H1 (cell line): ENCODE measurements at regions not wholly inside any gene's neighbourhood (a gene's known extent, or its start where the extent isn't known, plus 50 kb on each side); places are given as distances from the start of the nearest gene placed in this dataset.

Source experiments
- CTCF ChIA-PET: fragments of 300-600 bp; sonication (Branson Sonifier 250); formaldehyde crosslinking; loops from one replicate; lab custom pipeline; 2021; ENCODE audit not compliant: partially characterized antibody; lab: Charles Lee
- POLR2A ChIA-PET: fragments of 300-600 bp; sonication (Branson Sonifier 250); formaldehyde crosslinking; loops from one replicate; lab custom pipeline; 2021; ENCODE audit warnings: inconsistent platforms; ENCODE audit not compliant: partially characterized antibody; lab: Charles Lee
- DNase-seq, 2 experiments: peaks; one replicate each; pipeline versions ENCODE4 v3.0.0 to v3.0.0-alpha.2; 2010 to 2022; ENCODE audit warnings: low spot score in 2 of 2, low read depth in 1 of 2, mixed read lengths in 1 of 2
- FAIRE-seq: peaks from 2 replicates; lab custom pipeline; 2011; peaks lifted over from hg19 to GRCh38; lab: Jason Lieb, UNC
- H2AFZ ChIP-seq: 2 replicates; pipeline ENCODE4 v1.8.1; 2012; ENCODE audit warnings: low read length, inconsistent platforms
- H2AK5ac ChIP-seq: 2 replicates; pipeline ENCODE4 v1.6.1; 2013; ENCODE audit warnings: low read depth, low read length
- H2BK120ac ChIP-seq: replicated peaks from 2 replicates; pipeline ENCODE3; 2013; ENCODE audit warnings: low read depth, low read length, inconsistent platforms
- H2BK12ac ChIP-seq: 2 replicates; pipeline ENCODE4 v1.6.1; 2013; ENCODE audit warnings: low read depth, low read length
- H2BK15ac ChIP-seq: 2 replicates; pipeline ENCODE4 v1.6.1; 2013; ENCODE audit warnings: low read length
- H2BK20ac ChIP-seq: 2 replicates; pipeline ENCODE4 v1.6.1; 2013; ENCODE audit warnings: low read length
- H2BK5ac ChIP-seq: 2 replicates; pipeline ENCODE4 v1.6.1; 2013; ENCODE audit warnings: low read depth, low read length
- H3K14ac ChIP-seq: 2 replicates; pipeline ENCODE4 v1.6.1; 2013; ENCODE audit warnings: inconsistent platforms; ENCODE audit not compliant: insufficient read length
- H3K18ac ChIP-seq: 2 replicates; pipeline ENCODE4 v1.6.1; 2013; ENCODE audit warnings: low read length; ENCODE audit errors: extremely low read depth
- H3K23ac ChIP-seq: 2 replicates; pipeline ENCODE4 v1.6.1; 2013; ENCODE audit warnings: inconsistent platforms; ENCODE audit not compliant: insufficient read length
- H3K23me2 ChIP-seq: 2 replicates; pipeline ENCODE4 v1.6.1; 2013; ENCODE audit warnings: low read depth, low read length
- H3K27ac ChIP-seq: 2 replicates; pipeline ENCODE4 v1.6.1; 2011; ENCODE audit warnings: low read depth, low read length, inconsistent platforms
- H3K27me3 ChIP-seq, 4 experiments: replicated peaks in 1 of 4; 1 replicate in 1 of 4; 2 replicates in 3 of 4; pipeline versions ENCODE4 v1.6.1 to v1.8.1; 2011 to 2013; ENCODE audit warnings: low read length in 3 of 4, mild to moderate bottlenecking in 3 of 4, inconsistent platforms in 2 of 4, mixed read lengths in 2 of 4, moderate library complexity in 1 of 4; ENCODE audit not compliant: control insufficient read depth in 3 of 4, insufficient read depth in 3 of 4; ENCODE audit errors: extremely low read depth in 1 of 4
- H3K36me3 ChIP-seq, 4 experiments: 2 replicates each; pipeline versions ENCODE4 v1.6.1 to v1.8.1; 2011 to 2013; ENCODE audit warnings: mild to moderate bottlenecking in 4 of 4, low read length in 3 of 4, moderate library complexity in 2 of 4, control low read depth in 1 of 4, inconsistent platforms in 1 of 4; ENCODE audit not compliant: insufficient read depth in 4 of 4, control insufficient read depth in 2 of 4
- H3K4ac ChIP-seq: replicated peaks from 2 replicates; pipeline ENCODE3; 2013; ENCODE audit warnings: low read length, low read depth, mixed read lengths, inconsistent platforms; ENCODE audit not compliant: insufficient read length
- H3K4me1 ChIP-seq, 4 experiments: replicated peaks in 1 of 4; 1 replicate in 1 of 4; 2 replicates in 3 of 4; pipeline versions ENCODE4 v1.6.1 to v1.8.1; 2011 to 2013; ENCODE audit warnings: low read length in 3 of 4, inconsistent platforms in 2 of 4, mixed read lengths in 1 of 4; ENCODE audit not compliant: insufficient read depth in 4 of 4, control insufficient read depth in 3 of 4
- H3K4me2 ChIP-seq, 2 experiments: 2 replicates each; pipeline versions ENCODE4 v1.6.1 to v1.8.1; 2011 to 2013; ENCODE audit warnings: low read depth in 2 of 2, low read length in 2 of 2, control low read depth in 1 of 2, inconsistent platforms in 1 of 2, mild to moderate bottlenecking in 1 of 2; ENCODE audit not compliant: insufficient read depth in 1 of 2
- H3K4me3 ChIP-seq, 4 experiments: fragments of 200-600, 300-600 bp in 1 of 4; sonication (generic), shearing (Covaris generic), sonication (Bioruptor Twin) in 1 of 4; 2 replicates each; pipeline versions ENCODE4 v1.5.1 to v1.8.1; 2011 to 2016; ENCODE audit warnings: low read length in 4 of 4, low read depth in 3 of 4, control low read depth in 2 of 4, inconsistent platforms in 2 of 4, mild to moderate bottlenecking in 2 of 4, mixed read lengths in 1 of 4, moderate library complexity in 1 of 4; ENCODE audit not compliant: insufficient read depth in 2 of 4; ENCODE audit errors: extremely low read depth in 1 of 4
- H3K56ac ChIP-seq: replicated peaks from 2 replicates; pipeline ENCODE3; 2013; ENCODE audit warnings: low read depth, mild to moderate bottlenecking, mixed read lengths, low read length, inconsistent platforms; ENCODE audit not compliant: insufficient read length
- H3K79me1 ChIP-seq: 2 replicates; pipeline ENCODE4 v1.6.1; 2013; ENCODE audit warnings: low read depth, low read length, control low read depth
- H3K79me2 ChIP-seq, 2 experiments: 2 replicates each; pipeline versions ENCODE4 v1.6.1 to v1.8.1; 2012 to 2013; ENCODE audit warnings: low read length in 2 of 2, mild to moderate bottlenecking in 2 of 2, inconsistent platforms in 1 of 2; ENCODE audit not compliant: insufficient read depth in 2 of 2, control insufficient read depth in 1 of 2
- H3K9ac ChIP-seq, 4 experiments: replicated peaks in 1 of 4; 1 replicate in 1 of 4; 2 replicates in 3 of 4; pipeline versions ENCODE4 v1.6.1 to v1.8.1; 2011 to 2013; ENCODE audit warnings: low read depth in 3 of 4, low read length in 3 of 4, control low read depth in 2 of 4, mild to moderate bottlenecking in 2 of 4, moderate library complexity in 2 of 4, inconsistent platforms in 1 of 4; ENCODE audit errors: extremely low read depth in 1 of 4
- H3K9me3 ChIP-seq, 2 experiments: 2 replicates each; pipeline versions ENCODE4 v1.6.1 to v1.8.1; 2012 to 2013; ENCODE audit warnings: mild to moderate bottlenecking in 2 of 2, moderate library complexity in 2 of 2, control low read depth in 1 of 2, inconsistent platforms in 1 of 2, low read depth in 1 of 2, low read length in 1 of 2, mixed read lengths in 1 of 2; ENCODE audit not compliant: insufficient read depth in 2 of 2
- H4K20me1 ChIP-seq, 2 experiments: replicated peaks in 1 of 2; 2 replicates each; pipeline versions ENCODE3 to v1.8.1; 2011 to 2013; ENCODE audit warnings: inconsistent platforms in 2 of 2, low read length in 2 of 2, mild to moderate bottlenecking in 1 of 2; ENCODE audit not compliant: insufficient read depth in 2 of 2, control insufficient read depth in 1 of 2
- H4K5ac ChIP-seq: 2 replicates; pipeline ENCODE4 v1.6.1; 2013; ENCODE audit warnings: low read length, low read depth, mixed read lengths, inconsistent platforms; ENCODE audit not compliant: insufficient read length
- H4K8ac ChIP-seq: 2 replicates; pipeline ENCODE4 v1.8.0; 2013; ENCODE audit warnings: mild to moderate bottlenecking, moderate library complexity, low read length, inconsistent platforms; ENCODE audit not compliant: insufficient read depth; ENCODE audit errors: extremely low read depth
- H4K91ac ChIP-seq: replicated peaks from 2 replicates; pipeline ENCODE3; 2013; ENCODE audit warnings: low read length, mixed read lengths, inconsistent platforms; ENCODE audit not compliant: insufficient read length
- ASH2L ChIP-seq: fragments of 200-600, 300-600 bp; sonication (generic); IDR thresholded peaks from one replicate; pipeline ENCODE4 v1.7.1; 2017; ENCODE audit warnings: low read length
- CHD2 ChIP-seq: IDR thresholded peaks from 2 replicates; pipeline ENCODE4 v1.6.1; 2012; ENCODE audit warnings: low read length, improper control_type of control experiment
- CTBP2 ChIP-seq: IDR thresholded peaks from 2 replicates; pipeline ENCODE4 v1.7.0; 2011; ENCODE audit warnings: borderline replicate concordance, mild to moderate bottlenecking, moderate library complexity, mixed read lengths, low read length; ENCODE audit not compliant: insufficient read depth, insufficient read length
- CTCF ChIP-seq, 3 experiments: IDR thresholded peaks; 1 replicate in 2 of 3; 2 replicates in 1 of 3; pipeline versions ENCODE4 v1.5.1 to v1.6.1; 2011; ENCODE audit warnings: low read length in 3 of 3, mild to moderate bottlenecking in 3 of 3, inconsistent platforms in 2 of 3, low read depth in 1 of 3, moderate library complexity in 1 of 3; ENCODE audit not compliant: insufficient read depth in 1 of 3; ENCODE audit errors: control extremely low read depth in 1 of 3
- HDAC6 ChIP-seq: IDR thresholded peaks from one replicate; pipeline ENCODE4 v1.7.1; 2012; ENCODE audit warnings: low read depth, mild to moderate bottlenecking, inconsistent platforms, low read length, moderate library complexity
- KDM5A ChIP-seq: fragments of 200-600 bp; IDR thresholded peaks from 2 replicates; pipeline ENCODE4 v1.7.1; 2012; ENCODE audit warnings: mild to moderate bottlenecking, low read length, inconsistent platforms, mixed read lengths
- NANOG ChIP-seq: IDR thresholded peaks from 2 replicates; pipeline ENCODE4 v1.6.1; 2011; ENCODE audit warnings: low read length, low read depth, mild to moderate bottlenecking, inconsistent platforms; ENCODE audit not compliant: insufficient read depth, poor library complexity, severe bottlenecking
- PHF8 ChIP-seq: fragments of 200-600 bp; sonication (generic); conservative IDR thresholded peaks from 2 replicates; pipeline ENCODE4 v1.7.1; 2012; ENCODE audit warnings: low read depth, mild to moderate bottlenecking, inconsistent platforms, low read length, moderate library complexity
- POLR2AphosphoS5 ChIP-seq: IDR thresholded peaks from 2 replicates; pipeline ENCODE4 v1.6.1; 2011; ENCODE audit warnings: low read depth, low read length
- TBP ChIP-seq: IDR thresholded peaks from 2 replicates; pipeline ENCODE4 v1.6.1; 2011; ENCODE audit warnings: low read depth, low read length, improper control_type of control experiment
- WGBS, 2 experiments: shearing (Covaris generic) in 1 of 2; methylation state at CpG; one replicate each; pipeline versions ENCODE4 v1.1.6 to v1.1.7; 2013 to 2015; ENCODE audit warnings: low lambda C conversion rate in 2 of 2, mixed read lengths in 2 of 2, inconsistent platforms in 1 of 2, low coverage in 1 of 2, missing lambda C conversion rate in 1 of 2; ENCODE audit not compliant: insufficient replicate concordance in 2 of 2, insufficient coverage in 1 of 2, insufficient read length in 1 of 2; ENCODE audit errors: extremely low coverage in 1 of 2, missing lambda C conversion rate in 1 of 2; 5-methylcytosine and 5-hydroxymethylcytosine counted together
- TF ChIP-seq, protein P1 (sequence below): IDR thresholded peaks from 2 replicates; pipeline ENCODE4 v1.6.1; 2011; ENCODE audit warnings: low read length, improper control_type of control experiment

DNA sequence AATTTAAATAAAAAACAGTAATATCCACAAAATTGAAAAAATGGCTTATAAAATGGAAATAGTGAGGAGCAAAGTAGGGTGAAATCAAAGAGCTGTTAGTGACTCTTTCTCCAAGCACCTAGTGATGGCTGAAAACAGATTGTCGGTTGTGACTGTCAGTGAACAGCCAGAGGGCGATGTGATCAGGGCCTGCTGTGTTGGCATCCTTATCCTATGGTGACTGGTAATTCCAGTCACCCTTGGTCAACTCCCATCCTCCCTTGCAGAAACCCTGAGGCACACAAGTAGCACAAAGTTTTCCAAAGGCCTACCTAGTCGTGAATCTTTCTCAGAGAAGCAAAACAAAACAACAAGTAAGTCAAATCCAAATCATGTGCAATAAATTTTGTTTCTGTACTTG, 599.8 kb upstream of the CXADR start:
- H2AK5ac ChIP-seq: no peak overlapping the region
- no peak overlapping the region for H2AFZ ChIP-seq
- no peaks in the 10 kb centered on the region for H3K9me3 ChIP-seq
- H3K14ac ChIP-seq: no peak overlapping the region
- no peak overlapping the region for H3K23ac ChIP-seq
- POLR2A ChIA-PET: no interaction called here
- 34% methylated on average over 3 of the region's 3 CpGs; no CpG with 5 or more reads in 1 of the 2 experiments for WGBS, 2 experiments
- H3K79me1 ChIP-seq: no peaks in the 10 kb centered on the region
- no peaks in the 10 kb centered on the region for H3K4me1 ChIP-seq
- H2BK5ac ChIP-seq: no peak overlapping the region; the same call in 1 of the 2 replicates
- H4K20me1 ChIP-seq: no peaks in the 10 kb centered on the region
- CTCF ChIA-PET: interaction anchor here (1.5 kb wide), 1 partner anchor 24 kb away, joined by 3 read pairs; no protein-coding TSS in a partner anchor
- H3K56ac ChIP-seq: no peak overlapping the region
- H3K4ac ChIP-seq: no peak overlapping the region
- H3K9ac ChIP-seq: no peak overlapping the region
- no peaks in the 10 kb centered on the region; a peak in 1 of 8 replicates for H3K36me3 ChIP-seq
- FAIRE-seq (peak; percentile 70), DNase-seq (peak in 1 of 2 experiments; percentile 19)
- H2BK15ac ChIP-seq: no peak overlapping the region
- H4K8ac ChIP-seq: no peak overlapping the region
- H3K79me2 ChIP-seq: no peaks in the 10 kb centered on the region
- H3K4me2 ChIP-seq: no peak overlapping the region
- no peaks in the 10 kb centered on the region for H3K23me2 ChIP-seq
- no peak overlapping the region for H3K27ac ChIP-seq
- H2BK120ac ChIP-seq: no peak overlapping the region
- no peak overlapping the region for H4K5ac ChIP-seq
- no peak overlapping the region for H4K91ac ChIP-seq
- H3K18ac ChIP-seq: no peak overlapping the region
- H2BK12ac ChIP-seq: no peak overlapping the region
- H3K27me3 ChIP-seq: no peaks in the 10 kb centered on the region
- no peak overlapping the region for H2BK20ac ChIP-seq
- no peak overlapping the region for H3K4me3 ChIP-seq
- TF ChIP-seq TBP: no peak
- TF ChIP-seq ASH2L: no peak
- TF ChIP-seq NANOG: no peak
- no peak for TF ChIP-seq POLR2AphosphoS5
- no peak for TF ChIP-seq KDM5A
- no peak for TF ChIP-seq CHD2
- TF ChIP-seq, protein P1, sequence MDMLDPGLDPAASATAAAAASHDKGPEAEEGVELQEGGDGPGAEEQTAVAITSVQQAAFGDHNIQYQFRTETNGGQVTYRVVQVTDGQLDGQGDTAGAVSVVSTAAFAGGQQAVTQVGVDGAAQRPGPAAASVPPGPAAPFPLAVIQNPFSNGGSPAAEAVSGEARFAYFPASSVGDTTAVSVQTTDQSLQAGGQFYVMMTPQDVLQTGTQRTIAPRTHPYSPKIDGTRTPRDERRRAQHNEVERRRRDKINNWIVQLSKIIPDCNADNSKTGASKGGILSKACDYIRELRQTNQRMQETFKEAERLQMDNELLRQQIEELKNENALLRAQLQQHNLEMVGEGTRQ: no peak
- TF ChIP-seq CTBP2: no peak
- TF ChIP-seq CTCF (IDR thresholded peaks at IDR 0.05; ENCODE audit: control extremely low read depth in 1 of 3, insufficient read depth in 1 of 3, low read depth in 1 of 3, low read length in 3 of 3): peak in 2 of 3 experiments; percentile 42 to 44; a peak in 2 of 4 replicates
- TF ChIP-seq PHF8: no peak
- no peak for TF ChIP-seq HDAC6
